Fibroblast of the aortic adventitia (primary cell): ENCODE measurements at regions not wholly inside any gene's neighbourhood (a gene's known extent, or its start where the extent isn't known, plus 50 kb on each side); places are given as distances from the start of the nearest gene placed in this dataset.
"Not testable (repeated sequence)": the region's sequence is repeated elsewhere in the genome, so short reads cannot be mapped to it uniquely, and the experiment has no call there.

Source experiments
- DNase-seq: peaks from one replicate; pipeline ENCODE4 v3.0.0-alpha.2; 2010; ENCODE audit warnings: low read depth
- H3K4me3 ChIP-seq: 2 replicates; pipeline ENCODE4 v1.5.1; 2011; ENCODE audit warnings: low read depth, mild to moderate bottlenecking, control low read depth, low read length, moderate library complexity
- CTCF ChIP-seq: IDR thresholded peaks from 2 replicates; pipeline ENCODE4 v1.5.1; 2011; ENCODE audit warnings: mild to moderate bottlenecking, low read length, control low read depth, inconsistent platforms; ENCODE audit not compliant: insufficient read depth

DNA sequence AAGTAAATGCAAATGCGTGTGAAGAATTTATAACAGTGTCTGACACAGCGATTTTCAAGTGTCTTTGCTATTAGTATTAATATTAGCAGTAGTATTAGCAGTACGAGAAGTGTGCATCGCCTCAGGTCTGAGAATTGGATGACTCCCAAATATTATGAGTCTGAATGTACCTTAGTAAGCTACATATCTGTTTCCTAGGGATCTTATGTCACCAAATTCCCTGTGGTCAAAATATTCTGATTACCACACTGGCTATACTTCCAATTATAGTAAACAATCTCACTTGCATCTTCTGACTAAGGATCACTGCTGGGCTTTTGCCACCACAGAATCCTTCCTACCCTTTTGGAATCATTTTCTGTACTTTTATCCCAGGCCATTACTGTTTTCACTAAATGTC, 396.0 kb upstream of the MIS18BP1 start:
- H3K4me3 ChIP-seq: no peak overlapping the region
- DNase-seq: no peak
- no peak for TF ChIP-seq CTCF

GRCh38 chr14:45641541-45641940, 388.5 kb upstream of the MIS18BP1 start:
- no peak for TF ChIP-seq CTCF
- no peak for DNase-seq

GRCh38 chr14:45634651-45635441, 381.8 kb upstream of the MIS18BP1 start:
- DNase-seq, H3K4me3 ChIP-seq: not testable (repeated sequence)

More at GRCh38 chr14:45641541-45641940, 388.5 kb upstream of the MIS18BP1 start:
- H3K4me3 ChIP-seq: no peak overlapping the region

DNA sequence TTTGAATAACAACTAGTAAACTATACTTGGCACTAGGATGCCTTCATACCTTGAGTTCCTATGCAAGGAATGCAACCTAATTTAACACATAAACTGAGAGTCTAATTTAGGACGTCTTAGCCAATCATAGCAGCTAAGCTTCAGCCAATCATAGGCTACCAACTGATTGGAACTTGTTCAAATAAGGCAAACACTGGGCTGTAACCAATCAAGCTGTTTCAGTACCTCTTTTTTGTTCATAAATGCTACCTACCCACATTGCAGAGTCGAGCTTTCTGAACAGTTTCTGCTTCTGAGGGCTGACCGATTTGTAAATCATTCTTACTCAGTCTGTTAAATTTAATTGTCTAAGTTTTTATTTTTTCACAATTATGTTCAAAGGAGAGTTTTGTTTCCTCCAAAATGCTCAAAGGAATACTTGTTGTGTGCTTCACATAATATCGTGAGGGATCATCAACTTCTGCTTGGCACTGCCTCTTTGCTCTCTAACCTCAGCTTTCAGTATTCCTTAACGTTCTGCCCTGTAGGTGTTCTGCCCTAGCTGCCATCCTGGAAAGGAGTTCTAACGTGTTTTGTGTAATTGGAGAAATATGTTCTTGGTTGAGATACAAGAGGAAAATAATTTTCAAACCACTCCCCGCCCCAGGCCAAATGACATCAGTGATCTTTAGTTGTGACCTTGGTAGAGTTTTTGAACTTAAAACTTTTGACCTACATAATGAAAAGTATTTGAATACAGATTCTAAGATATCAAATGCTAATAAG, 380.4 kb upstream of the MIS18BP1 start:
- H3K4me3 ChIP-seq: no peak overlapping the region
- no peak for TF ChIP-seq CTCF
- DNase-seq: no peak

GRCh38 chr14:45621731-45622130, 368.7 kb upstream of the MIS18BP1 start:
- no peak for TF ChIP-seq CTCF
- no peak overlapping the region for H3K4me3 ChIP-seq
- no peak for DNase-seq

GRCh38 chr14:45619831-45620230, 366.8 kb upstream of the MIS18BP1 start:
- no peak for DNase-seq
- no peak for TF ChIP-seq CTCF
- H3K4me3 ChIP-seq: no peak overlapping the region

DNA sequence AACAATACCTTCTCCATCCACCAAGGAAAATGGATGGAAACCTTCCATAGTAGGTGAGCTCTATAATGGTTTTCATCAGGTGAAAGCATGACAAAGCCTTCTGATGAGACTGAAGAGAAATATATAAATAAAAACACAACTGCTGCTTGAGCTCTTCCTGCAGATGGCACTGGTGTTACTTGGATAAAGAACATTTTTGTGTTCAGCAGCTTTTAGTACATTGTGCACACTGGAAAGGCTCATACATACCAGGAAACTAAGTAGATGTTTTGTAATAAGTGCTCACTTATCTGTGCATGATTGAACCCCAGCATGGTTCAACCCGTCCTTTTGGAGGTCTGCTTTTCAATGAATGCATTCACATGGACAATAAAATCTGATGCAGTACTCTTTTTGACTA, 357.3 kb upstream of the MIS18BP1 start:
- no peak overlapping the region for H3K4me3 ChIP-seq
- no peak for DNase-seq
- no peak for TF ChIP-seq CTCF
